ENCODE measurements at regions not wholly inside any gene's neighbourhood (a gene's known extent, or its start where the extent isn't known, plus 50 kb on each side); places are given as distances from the start of the nearest gene placed in this dataset.

- no peak for TF ChIP-seq CTCF (IDR thresholded peaks at IDR 0.05; ENCODE audit: low read depth, low read length)
- DNase-seq (ENCODE audit: extremely low read depth, low read depth) = no peak
Observed at GRCh38 chr10:128998101-128998805, 468.8 kb upstream of the MGMT start.

DNA sequence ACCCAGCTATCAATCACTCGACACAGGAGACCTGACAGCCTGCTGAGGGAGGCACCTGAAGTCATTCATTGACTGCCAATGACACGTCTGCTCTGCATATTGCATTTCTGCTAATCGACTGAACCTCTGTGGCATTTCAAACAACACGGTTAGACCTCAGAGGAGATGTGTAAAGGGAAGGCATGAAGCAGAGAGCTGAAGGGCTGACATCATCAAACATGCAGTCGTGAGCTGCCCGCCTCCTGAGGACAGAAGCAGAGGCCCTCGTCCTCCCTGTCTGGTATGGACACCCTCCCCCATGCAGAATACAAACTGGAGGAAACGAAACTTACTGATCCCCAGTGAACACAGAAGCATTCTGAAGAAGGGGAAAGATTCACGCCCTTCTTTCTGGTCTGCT, 462.6 kb upstream of the MGMT start:
- TF ChIP-seq CTCF (IDR thresholded peaks at IDR 0.05; ENCODE audit: low read depth, low read length) = no peak
- DNase-seq (ENCODE audit: extremely low read depth, low read depth) = no peak

DNA sequence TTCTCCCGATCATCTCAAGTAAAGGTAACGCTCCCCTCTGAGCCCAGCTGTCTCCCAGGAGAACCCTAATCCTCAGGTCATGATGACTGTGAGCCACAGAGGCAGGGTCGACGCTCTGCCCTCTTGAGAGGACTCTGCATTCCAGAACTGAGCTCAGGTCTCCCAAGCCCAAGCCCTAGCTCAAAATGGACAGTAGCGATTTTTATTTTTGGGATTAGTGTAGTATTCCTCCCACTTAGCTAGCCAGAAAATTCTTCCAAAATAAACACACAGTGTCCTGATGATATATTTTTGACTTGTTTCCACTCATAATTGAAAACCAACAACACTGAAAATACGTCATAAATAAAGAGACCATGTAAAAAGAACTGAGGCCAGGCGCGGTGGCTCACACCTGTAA, 462.0 kb upstream of the MGMT start:
- no peak for DNase-seq (ENCODE audit: extremely low read depth, low read depth)
- TF ChIP-seq CTCF (IDR thresholded peaks at IDR 0.05; ENCODE audit: low read depth, low read length) = no peak

DNA sequence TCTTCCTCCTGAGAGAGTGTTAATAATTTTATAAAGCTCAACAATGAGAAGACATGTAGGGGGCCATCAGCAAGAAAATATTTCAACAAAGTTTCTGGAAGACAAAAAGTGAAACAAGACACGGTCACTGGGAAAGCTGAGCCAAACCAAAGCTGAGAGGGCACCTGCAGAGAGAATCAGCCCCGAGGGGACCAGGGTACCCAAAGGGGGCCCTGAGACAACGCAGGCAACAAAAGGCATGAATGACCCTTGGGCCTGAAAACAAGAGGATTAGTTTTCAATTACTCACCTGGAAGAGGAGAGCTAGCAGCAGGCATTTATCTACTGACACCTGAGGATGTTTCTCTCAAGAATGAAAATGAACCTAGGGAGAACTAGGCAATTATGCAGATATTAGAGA, 461.2 kb upstream of the MGMT start:
- no peak for DNase-seq (ENCODE audit: extremely low read depth, low read depth)
- no peak for TF ChIP-seq CTCF (IDR thresholded peaks at IDR 0.05; ENCODE audit: low read depth, low read length)

DNA sequence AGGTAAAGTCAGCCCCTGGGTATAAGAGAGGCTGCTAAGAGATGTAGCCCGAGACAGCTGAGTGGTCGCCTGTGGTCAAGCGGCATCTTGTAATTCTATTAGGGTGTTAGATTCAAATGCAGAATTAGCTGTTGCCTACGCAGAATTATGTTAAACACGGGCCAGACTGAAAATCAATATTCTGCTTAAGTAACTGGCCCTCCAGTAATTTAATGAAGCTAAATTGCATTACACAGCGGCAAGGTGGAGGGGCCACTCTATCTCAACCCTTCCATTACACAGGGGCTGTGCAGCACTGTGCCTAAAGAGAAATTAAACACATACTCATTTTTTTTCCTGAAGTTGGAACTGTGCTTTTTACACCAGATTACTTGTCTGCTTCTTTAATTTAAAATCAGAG, 448.5 kb upstream of the MGMT start:
- no peak for TF ChIP-seq CTCF (IDR thresholded peaks at IDR 0.05; ENCODE audit: low read depth, low read length)
- no peak for DNase-seq (ENCODE audit: extremely low read depth, low read depth)

DNA sequence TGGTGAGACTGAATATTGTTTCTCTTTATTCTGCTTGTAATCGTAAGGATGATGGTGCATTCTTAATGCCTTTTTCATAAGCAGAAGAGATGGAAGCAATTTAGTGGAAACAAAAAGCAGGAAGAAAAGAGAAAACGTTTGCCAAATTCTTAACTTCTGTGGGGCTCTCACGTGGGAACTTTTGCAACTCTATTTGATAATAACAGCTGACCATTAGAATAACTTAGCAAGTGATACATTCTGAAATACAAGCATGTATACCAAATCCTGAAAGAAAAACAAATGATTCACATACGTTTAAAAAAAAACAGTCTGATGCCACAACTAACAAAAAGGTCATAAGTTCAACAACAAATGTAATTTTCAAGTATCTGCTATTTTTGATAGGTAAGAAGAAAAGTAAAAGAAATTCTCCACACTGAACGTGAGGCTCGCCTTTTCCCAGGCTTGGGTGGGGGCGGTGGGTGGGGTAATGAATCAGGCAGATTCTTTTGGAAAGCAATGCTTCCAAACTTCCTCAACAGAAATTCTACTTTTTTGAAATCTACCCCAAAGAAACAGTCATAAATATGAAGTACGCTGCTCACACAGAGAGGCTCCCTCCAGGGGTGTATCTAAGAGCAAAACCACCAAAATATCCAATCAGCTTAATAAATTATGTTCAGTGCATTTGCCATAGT, 446.2 kb upstream of the MGMT start:
- no peak for TF ChIP-seq CTCF (IDR thresholded peaks at IDR 0.05; ENCODE audit: low read depth, low read length)
- DNase-seq (ENCODE audit: extremely low read depth, low read depth) = no peak

DNA sequence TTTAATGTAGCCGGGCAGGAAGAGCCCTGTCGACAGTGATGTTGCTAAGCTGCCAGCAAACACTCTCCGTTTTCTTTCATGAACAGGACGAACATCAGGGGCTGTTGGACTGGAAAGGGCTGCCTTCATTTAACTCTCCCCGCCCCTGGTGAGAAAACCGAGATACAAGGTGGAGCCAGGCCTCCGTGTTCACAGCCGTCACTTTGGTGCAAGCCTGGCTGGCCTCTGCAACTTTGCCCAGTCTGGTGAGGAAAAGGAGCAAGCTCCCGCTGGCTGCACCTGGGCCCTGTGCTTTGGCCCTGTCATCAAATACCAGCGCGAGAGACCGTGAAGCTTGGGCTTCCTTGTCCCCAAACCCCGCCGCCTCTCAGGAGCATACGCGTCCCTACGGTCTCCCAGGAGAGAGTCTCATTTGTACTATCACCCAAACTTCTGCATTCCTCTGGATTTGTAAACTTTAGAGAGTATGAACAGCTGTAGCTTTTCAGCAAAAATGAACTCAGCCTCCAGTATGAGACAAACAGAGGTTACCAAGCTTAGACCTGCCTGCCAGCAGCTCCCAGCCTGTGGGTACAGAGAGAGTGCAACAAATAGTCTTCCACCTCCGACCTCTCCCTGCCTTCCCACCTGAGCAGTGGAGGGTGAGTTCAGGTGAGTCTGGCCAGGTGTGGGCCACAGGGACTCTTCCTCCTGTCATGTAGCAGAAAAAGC, 445.3 kb upstream of the MGMT start:
- TF ChIP-seq CTCF (IDR thresholded peaks at IDR 0.05; ENCODE audit: low read depth, low read length) = no peak
- DNase-seq (ENCODE audit: extremely low read depth, low read depth) = no peak
